K562 (cell line): ENCODE measurements at regions not wholly inside any gene's neighbourhood (a gene's known extent, or its start where the extent isn't known, plus 50 kb on each side); places are given as distances from the start of the nearest gene placed in this dataset.

Experiments used
- ATAC-seq: fragments of 200-7000 bp; cut with Tn5 transposase; 3 replicates; pipeline ENCODE4 v1.9.1; 2020; ENCODE audit warnings: moderate library complexity
- BruUV-seq: library from RNA; stranded (reverse); fragments of 400-500 nt; replicated peaks from 2 replicates; lab custom pipeline; 2021; lab: Mats Ljungman, UMichigan
- CTCF ChIA-PET: fragments of 300-600 bp; formaldehyde crosslinking; extraction: SDS; loops from one replicate; lab custom pipeline; 2021; ENCODE audit warnings: low intra/inter-chr PET ratio; lab: Yijun Ruan, JAX
- POLR2A ChIA-PET: fragments of 300-600, 350-650 bp; sonication (Branson Sonifier 250); formaldehyde crosslinking; extraction: SDS; loops from one replicate; lab custom pipeline; 2021; ENCODE audit warnings: antibody characterized with exemption, inconsistent platforms; lab: Yijun Ruan, JAX
- DNase-seq, 4 experiments: peaks; one replicate each; pipeline versions ENCODE4 v3.0.0 to v3.0.0-alpha.2; 2011 to 2018; ENCODE audit warnings: low spot score in 3 of 4, mixed read lengths in 3 of 4; ENCODE audit errors: extremely low read depth in 1 of 4
- FAIRE-seq: peaks from 2 replicates; lab custom pipeline; 2011; peaks lifted over from hg19 to GRCh38; lab: Jason Lieb, UNC
- H2AFZ ChIP-seq: 2 replicates; pipeline ENCODE4 v1.6.0; 2011; ENCODE audit warnings: low read depth, low read length, control low read depth, inconsistent platforms
- H3K27ac ChIP-seq: fragments of 200-600 bp; 3 replicates; pipeline ENCODE4 v1.8.0; 2011; ENCODE audit warnings: low read depth, mild to moderate bottlenecking, control low read depth, inconsistent platforms, low read length, moderate library complexity, mixed read lengths; ENCODE audit errors: extremely low read depth
- H3K27me3 ChIP-seq, 2 experiments: fragments of 300-600 bp in 1 of 2; 2 replicates in 1 of 2; 3 replicates in 1 of 2; pipeline versions ENCODE4 v1.6.0 to v1.8.0; 2011; ENCODE audit warnings: inconsistent platforms in 2 of 2, low read length in 2 of 2, mild to moderate bottlenecking in 1 of 2, mixed read lengths in 1 of 2, moderate library complexity in 1 of 2; ENCODE audit not compliant: control insufficient read depth in 2 of 2, insufficient read depth in 2 of 2
- H3K36me3 ChIP-seq: fragments of 300-600 bp; 3 replicates; pipeline ENCODE4 v1.8.0; 2011; ENCODE audit warnings: mild to moderate bottlenecking, low read length, inconsistent platforms; ENCODE audit not compliant: control insufficient read depth, insufficient read depth
- H3K4me1 ChIP-seq, 2 experiments: fragments of 200-600 bp in 1 of 2; replicated peaks in 1 of 2; 2 replicates in 1 of 2; 3 replicates in 1 of 2; pipeline versions ENCODE4 v1.5.1 to v1.8.0; 2011; ENCODE audit warnings: inconsistent platforms in 2 of 2, low read length in 2 of 2, mild to moderate bottlenecking in 1 of 2, mixed read lengths in 1 of 2, moderate library complexity in 1 of 2; ENCODE audit not compliant: control insufficient read depth in 2 of 2, insufficient read depth in 2 of 2
- H3K4me2 ChIP-seq: 2 replicates; pipeline ENCODE4 v1.6.1; 2011; ENCODE audit warnings: low read length, control low read depth, inconsistent platforms, mixed read lengths; ENCODE audit not compliant: insufficient read depth
- H3K4me3 ChIP-seq: fragments of 200-600 bp; sonication (generic), shearing (Covaris generic); 2 replicates; pipeline ENCODE4 v1.5.1; 2016; ENCODE audit warnings: control low read depth, inconsistent platforms
- H3K79me2 ChIP-seq: fragments of 200-600 bp; 3 replicates; pipeline ENCODE4 v1.8.0; 2011; ENCODE audit warnings: low read length, inconsistent platforms; ENCODE audit not compliant: control insufficient read depth, insufficient read depth
- H3K9ac ChIP-seq, 2 experiments: 2 replicates each; pipeline versions ENCODE4 v1.6.0 to v1.6.1; 2011; ENCODE audit warnings: low read depth in 2 of 2, low read length in 2 of 2, control low read depth in 1 of 2, inconsistent platforms in 1 of 2, mild to moderate bottlenecking in 1 of 2, mixed read lengths in 1 of 2; ENCODE audit not compliant: insufficient read depth in 1 of 2
- H3K9me1 ChIP-seq: one replicate; pipeline ENCODE4 v1.6.0; 2011; ENCODE audit warnings: inconsistent platforms, mild to moderate bottlenecking, low read length, moderate library complexity; ENCODE audit not compliant: control insufficient read depth, insufficient read depth
- H3K9me3 ChIP-seq: replicated peaks from 2 replicates; pipeline ENCODE4 v1.5.1; 2011; ENCODE audit warnings: low read depth, low read length, inconsistent platforms; ENCODE audit not compliant: control insufficient read depth, insufficient read depth
- H4K20me1 ChIP-seq: replicated peaks from 2 replicates; pipeline ENCODE4 v1.6.1; 2011; ENCODE audit warnings: low read length, inconsistent platforms, mixed read lengths; ENCODE audit not compliant: control insufficient read depth, insufficient read depth
- ELF4 ChIP-seq: fragments of 450-650 bp; formaldehyde crosslinking; IDR thresholded peaks from 2 replicates; pipeline ENCODE4 v1.4.0; 2022; ENCODE audit warnings: missing genetic modification characterization
- FIP1L1 ChIP-seq: fragments of 200-400 bp; formaldehyde crosslinking; IDR thresholded peaks from 2 replicates; pipeline ENCODE4 v1.6.1; 2018; ENCODE audit warnings: mild to moderate bottlenecking, low read depth, low read length; ENCODE audit not compliant: poor library complexity, severe bottlenecking
- FOXK1 ChIP-seq: sonication (generic); formaldehyde crosslinking; IDR thresholded peaks from 2 replicates; pipeline ENCODE4 v1.8.0; 2022; ENCODE audit warnings: missing genetic modification reagents, mild to moderate bottlenecking, borderline replicate concordance
- FOXM1 ChIP-seq, 2 experiments: fragments of 450-650 bp in 1 of 2; sonication (generic) in 1 of 2; formaldehyde crosslinking in 1 of 2; IDR thresholded peaks; 2 replicates each; pipeline versions ENCODE4 v1.6.1 to v1.9.0; 2017 to 2022; ENCODE audit warnings: low read depth in 2 of 2, mild to moderate bottlenecking in 2 of 2, missing genetic modification reagents in 1 of 2, moderate library complexity in 1 of 2
- GTF2F1 ChIP-seq: IDR thresholded peaks from 2 replicates; pipeline ENCODE4 v1.6.1; 2011; ENCODE audit warnings: low read depth, low read length, improper control_type of control experiment
- HDAC1 ChIP-seq, 2 experiments: fragments of 450-650 bp; IDR thresholded peaks; 2 replicates each; pipeline ENCODE4 v1.6.1; 2016 to 2017; ENCODE audit warnings: inconsistent platforms in 1 of 2, mild to moderate bottlenecking in 1 of 2, moderate library complexity in 1 of 2
- HOXB6 ChIP-seq: fragments of 250-450 bp; sonication (Bioruptor Pico); IDR thresholded peaks from 2 replicates; pipeline ENCODE4 v1.5.1; 2022; ENCODE audit warnings: mild to moderate bottlenecking, borderline replicate concordance
- L3MBTL2 ChIP-seq: fragments of 450-650 bp; IDR thresholded peaks from 2 replicates; pipeline ENCODE4 v1.6.1; 2016; ENCODE audit warnings: mild to moderate bottlenecking, moderate library complexity
- NCOA1 ChIP-seq: fragments of 450-650 bp; IDR thresholded peaks from 2 replicates; pipeline ENCODE4 v1.6.1; 2016; ENCODE audit warnings: low read depth
- NCOA4 ChIP-seq: fragments of 450-650 bp; IDR thresholded peaks from 2 replicates; pipeline ENCODE4 v1.6.1; 2018; ENCODE audit warnings: mild to moderate bottlenecking; ENCODE audit not compliant: partially characterized antibody
- PHB ChIP-seq: fragments of 250-450 bp; sonication (Bioruptor Pico); IDR thresholded peaks from 2 replicates; pipeline ENCODE4 v1.5.0; 2021
- TAL1 ChIP-seq: fragments of 450-650 bp; IDR thresholded peaks from 2 replicates; pipeline ENCODE4 v1.6.1; 2016; ENCODE audit warnings: mild to moderate bottlenecking
- TEAD2 ChIP-seq: fragments of 450-650 bp; IDR thresholded peaks from 2 replicates; pipeline ENCODE4 v1.6.1; 2016; ENCODE audit warnings: missing genetic modification characterization, control low read depth, missing compliant biosample characterization
- ZNF263 ChIP-seq: sonication (generic); formaldehyde crosslinking; IDR thresholded peaks from 2 replicates; pipeline ENCODE4 v1.8.0; 2022; ENCODE audit warnings: mild to moderate bottlenecking, missing genetic modification reagents, borderline replicate concordance
- ZNF444 ChIP-seq: fragments of 250-450 bp; sonication (Bioruptor Pico); IDR thresholded peaks from 2 replicates; pipeline ENCODE4 v1.4.0; 2020; ENCODE audit warnings: mild to moderate bottlenecking, moderate library complexity
- ZNF584 ChIP-seq: fragments of 200-800 bp; sonication (Bioruptor generic); IDR thresholded peaks from 2 replicates; pipeline ENCODE4 v1.6.1; 2016; ENCODE audit warnings: low read depth, mild to moderate bottlenecking, missing genetic modification characterization, missing compliant biosample characterization
- WGBS: fragments of 100-300 bp; shearing (Covaris generic); methylation state at CpG from one replicate; pipeline ENCODE4 v1.1.6; 2016; ENCODE audit warnings: low coverage, mixed read lengths; ENCODE audit not compliant: insufficient coverage; ENCODE audit errors: missing lambda C conversion rate; 5-methylcytosine and 5-hydroxymethylcytosine counted together
- in situ Hi-C: fragments of 300-500 bp; cut with MboI; formaldehyde crosslinking; loops from 4 replicates; pipeline ENCODE4 v1.15.0; 2018; ENCODE audit warnings: inconsistent platforms, mixed read lengths
- intact Hi-C: fragments of 100-400 bp; cut with micrococcal nuclease; formaldehyde crosslinking; loops from 2 replicates; pipeline ENCODE4 v1.14.2; 2022
- TF ChIP-seq, protein P1 (sequence below): fragments of 250-450 bp; sonication (Bioruptor Pico); IDR thresholded peaks from 2 replicates; pipeline ENCODE4 v1.8.0; 2021; ENCODE audit warnings: moderate library complexity, mild to moderate bottlenecking, inconsistent platforms

DNA sequence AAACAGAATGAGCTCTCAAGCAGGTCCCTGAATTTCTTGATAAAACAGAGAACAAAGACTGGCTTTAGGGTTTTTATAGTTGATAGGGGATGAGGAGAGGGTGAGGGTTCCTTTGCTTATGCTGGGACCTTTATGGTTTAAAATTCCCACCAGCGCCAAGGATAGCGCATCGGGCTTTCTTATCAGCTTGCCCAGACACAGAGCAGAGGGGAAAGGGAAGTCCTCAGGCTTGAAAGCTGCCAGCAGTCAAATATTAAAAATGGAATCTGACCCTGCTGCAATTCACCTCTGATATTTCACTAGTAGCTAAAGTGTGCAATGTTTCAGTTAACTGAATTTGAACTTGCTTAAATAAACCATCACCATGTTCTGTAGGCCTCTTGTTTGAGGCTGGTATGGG lies 55.0 kb upstream of the EPHA3 start:
- H3K36me3 ChIP-seq = no peaks in the 10 kb centered on the region
- no peak for DNase-seq
- H3K79me2 ChIP-seq = no peaks in the 10 kb centered on the region
- no peak for FAIRE-seq
- H3K9ac ChIP-seq = no peak overlapping the region
- H3K27ac ChIP-seq = no peak overlapping the region
- ATAC-seq = no peak
- H3K9me1 ChIP-seq = no peaks in the 10 kb centered on the region
- TF ChIP-seq GTF2F1 = no peak
- TF ChIP-seq ZNF263 = no peak
- TF ChIP-seq ELF4 (CRISPR knock-in tag) = no peak
- TF ChIP-seq ZNF584 (CRISPR knock-in tag) = no peak
- TF ChIP-seq NCOA1 = no peak
- TF ChIP-seq FIP1L1 = no peak
- TF ChIP-seq PHB (CRISPR knock-in tag) = no peak
- TF ChIP-seq FOXK1 (CRISPR knock-in tag) = no peak
- H3K9me3 ChIP-seq = no peaks in the 10 kb centered on the region; the same call in 1 of the 2 replicates
- in situ Hi-C loops = no loop called here
- H2AFZ ChIP-seq = no peak overlapping the region
- no peak overlapping the region for H3K4me3 ChIP-seq
- no peak overlapping the region for H3K4me2 ChIP-seq
- POLR2A ChIA-PET = no interaction called here
- no peaks in the 10 kb centered on the region for H4K20me1 ChIP-seq
- H3K27me3 ChIP-seq = no peaks in the 10 kb centered on the region
- 0% methylated on average over 3 of the region's 3 CpGs for WGBS
- H3K4me1 ChIP-seq = no peaks in the 10 kb centered on the region
- intact Hi-C loops = no loop called here
- CTCF ChIA-PET = no interaction called here
- no TSS peak for BruUV-seq

DNA sequence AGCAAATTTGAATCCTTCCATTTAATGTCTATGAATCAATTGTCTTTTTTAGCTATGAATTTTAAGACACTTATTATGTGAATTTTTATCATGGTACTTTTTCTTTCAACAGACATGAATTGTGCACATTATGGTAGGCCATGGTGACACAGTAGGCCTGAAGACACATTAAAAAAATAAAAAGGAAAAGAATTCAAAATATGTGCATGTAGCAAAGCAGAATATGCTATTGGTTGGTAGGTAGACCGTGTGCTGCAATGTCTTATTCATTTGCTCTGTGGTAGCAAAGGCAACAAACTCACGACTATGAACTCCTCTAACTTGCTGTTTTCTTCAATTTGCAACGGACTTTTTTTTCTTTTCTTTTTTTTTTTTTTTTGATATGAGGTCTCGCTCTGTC lies 50.0 kb upstream of the EPHA3 start:
- CTCF ChIA-PET = no interaction called here
- WGBS = 0% methylated on average over 2 of the region's 4 CpGs
- Histone ChIP-seq H3K9me3 (no peaks in the 10 kb centered on the region; the same call in 1 of the 2 replicates), H3K36me3 (no peaks in the 10 kb centered on the region), H3K4me1 (no peaks in the 10 kb centered on the region), H2AFZ (no peak overlapping the region), H3K4me3 (no peak overlapping the region), H3K79me2 (no peaks in the 10 kb centered on the region), H3K9ac (no peak overlapping the region), H3K4me2 (no peak overlapping the region), H3K9me1 (no peaks in the 10 kb centered on the region), H3K27me3 (no peaks in the 10 kb centered on the region), H4K20me1 (no peaks in the 10 kb centered on the region), H3K27ac (no peak overlapping the region)
- no TSS peak for BruUV-seq
- DNase-seq (no peak), ATAC-seq (no peak), FAIRE-seq (no peak)
- POLR2A ChIA-PET = no interaction called here
- intact Hi-C loops (no loop called here), in situ Hi-C loops (no loop called here)
- TF ChIP-seq ZNF444 (CRISPR knock-in tag) (no peak), TAL1 (no peak), FOXM1 (IDR thresholded peaks at IDR 0.05; ENCODE audit: low read depth) (no peak), FOXM1 (CRISPR knock-in tag; IDR thresholded peaks at IDR 0.05; ENCODE audit: low read depth) (no peak), NCOA4 (no peak), L3MBTL2 (no peak), HDAC1 (IDR thresholded peaks at IDR 0.05) (no peak), HOXB6 (CRISPR knock-in tag) (no peak), TEAD2 (tag) (no peak)
- TF ChIP-seq, protein P1, sequence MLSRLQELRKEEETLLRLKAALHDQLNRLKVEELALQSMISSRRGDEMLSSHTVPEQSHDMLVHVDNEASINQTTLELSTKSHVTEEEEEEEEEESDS (CRISPR knock-in tag) = no peak
